Right ventricle myocardium inferior (tissue), 1 donor: ENCODE measurements at regions not wholly inside any gene's neighbourhood (a gene's known extent, or its start where the extent isn't known, plus 50 kb on each side); places are given as distances from the start of the nearest gene placed in this dataset.
A peak's percentile ranks its signal among the peaks of the same experiment; 100 is the strongest.
"Not testable (repeated sequence)": the region's sequence is repeated elsewhere in the genome, so short reads cannot be mapped to it uniquely, and the experiment has no call there.

Experiments
- ATAC-seq: fragments of 200-7000 bp; cut with Tn5 transposase; one replicate; pipeline ENCODE4 v1.9.1; 2020; ENCODE audit warnings: mild to moderate bottlenecking, moderate library complexity
- DNase-seq: peaks from one replicate; pipeline ENCODE4 v3.0.0; 2021; ENCODE audit errors: missing footprints
- intact Hi-C: fragments of 100-400 bp; cut with DNase I; formaldehyde crosslinking; loops from one replicate; pipeline ENCODE4 v1.11.0; 2022
- donor health status: DM: no; HTN: yes; CAD: no; lungs with severe emphysema.

DNA sequence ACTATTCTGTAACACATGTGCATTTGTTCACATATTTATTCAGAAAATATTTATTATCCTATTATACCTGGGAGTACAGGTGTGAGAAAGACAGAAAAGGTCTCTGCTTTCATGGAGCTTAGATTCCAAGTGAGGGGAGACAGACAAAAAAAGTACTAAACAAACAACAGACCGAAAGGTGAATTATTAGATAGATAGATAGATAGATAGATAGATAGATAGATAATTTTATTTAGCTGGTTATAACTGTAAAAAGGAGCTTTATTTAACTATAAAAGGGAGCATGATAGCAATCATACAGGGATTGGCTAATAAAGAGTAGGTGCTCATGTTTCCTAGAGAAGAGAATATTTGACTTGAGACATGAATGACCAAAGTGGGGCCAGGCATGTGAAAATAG is 119.4 kb downstream of the TNFSF18 start:
- DNase-seq, result no peak
- intact Hi-C loops, result loop anchor here (5.0 to 10.0 kb wide), 3 partner anchors 34 to 123 kb away; partner anchors contain the start of gene TNFSF18
- no peak for ATAC-seq

DNA sequence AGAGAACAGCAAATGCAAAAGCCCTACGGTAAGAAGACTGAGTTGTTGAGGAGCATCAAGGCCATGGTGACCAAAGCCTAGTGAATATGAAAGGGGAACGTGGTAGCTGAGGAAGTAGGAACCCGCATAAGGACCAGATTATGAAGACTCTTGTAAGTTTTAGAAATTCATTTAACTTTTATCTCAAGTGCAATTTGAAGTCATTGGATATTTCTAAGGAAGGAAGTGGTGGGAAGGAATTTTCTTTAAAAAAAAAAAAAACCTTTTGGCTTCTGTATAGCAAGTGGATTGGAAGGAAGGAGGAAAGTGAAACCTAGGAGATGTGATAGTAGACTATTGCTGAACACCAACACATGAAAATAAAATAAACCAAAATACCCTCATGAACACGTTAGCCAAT is 119.0 kb downstream of the TNFSF18 start:
- ATAC-seq (no peak), DNase-seq (no peak)
- intact Hi-C loops, result loop anchor here (5.0 to 10.0 kb wide), 3 partner anchors 34 to 123 kb away; partner anchors contain the start of gene TNFSF18

DNA sequence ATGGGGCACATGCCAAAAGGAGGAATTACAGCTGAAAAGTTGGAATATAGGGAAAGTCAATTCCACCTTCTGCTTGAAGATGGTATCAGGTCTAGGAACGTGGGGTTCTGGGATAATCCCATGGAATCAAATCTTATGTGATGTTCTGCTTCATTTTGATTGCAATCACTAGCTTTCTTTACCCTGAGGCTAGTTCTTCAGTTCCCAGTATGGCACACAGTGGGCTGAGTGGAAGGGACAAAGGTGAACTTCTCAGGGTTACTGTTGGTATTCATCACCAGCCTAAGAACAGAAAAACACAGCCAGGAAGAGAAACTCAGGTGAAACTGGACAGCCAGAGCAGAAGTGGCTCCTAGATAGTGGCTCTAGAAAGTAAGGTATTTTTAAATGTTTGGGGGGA is 117.8 kb downstream of the TNFSF18 start:
- ATAC-seq, result no peak
- intact Hi-C loops, result loop anchor here (5.0 to 10.0 kb wide), 3 partner anchors 36 to 122 kb away; partner anchors contain the start of gene TNFSF18

DNA sequence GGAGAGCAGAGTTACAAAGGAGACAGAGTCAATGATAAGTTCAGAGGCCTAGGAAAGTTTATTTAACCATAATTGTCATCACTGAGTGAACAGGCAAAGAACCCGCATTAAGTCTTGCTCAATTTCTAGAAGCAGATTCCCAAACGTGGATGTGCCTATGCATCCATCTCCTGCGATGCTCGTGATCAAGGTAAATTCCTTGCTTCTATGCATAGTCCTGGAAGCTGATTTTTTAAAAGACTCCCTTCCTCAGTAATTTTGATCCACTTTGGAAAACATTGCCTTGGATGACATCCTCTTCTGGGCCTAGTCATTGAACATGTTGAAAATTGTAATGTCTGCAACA is 116.4 kb downstream of the TNFSF18 start:
- intact Hi-C loops, result loop anchor here (5.0 to 10.0 kb wide), 3 partner anchors 37 to 120 kb away; partner anchors contain the start of gene TNFSF18
- DNase-seq (no peak), ATAC-seq (no peak)

More for the DNA sequence above, 117.8 kb downstream of the TNFSF18 start:
- DNase-seq, result no peak

- no peak for DNase-seq
- no peak for ATAC-seq
- intact Hi-C loops, result loop anchor here (10.0 kb wide), 2 partner anchors 110 to 120 kb away; partner anchors contain the start of gene TNFSF18
Measured at GRCh38 chr1:172935062-172935592, 115.6 kb downstream of the TNFSF18 start.

DNA sequence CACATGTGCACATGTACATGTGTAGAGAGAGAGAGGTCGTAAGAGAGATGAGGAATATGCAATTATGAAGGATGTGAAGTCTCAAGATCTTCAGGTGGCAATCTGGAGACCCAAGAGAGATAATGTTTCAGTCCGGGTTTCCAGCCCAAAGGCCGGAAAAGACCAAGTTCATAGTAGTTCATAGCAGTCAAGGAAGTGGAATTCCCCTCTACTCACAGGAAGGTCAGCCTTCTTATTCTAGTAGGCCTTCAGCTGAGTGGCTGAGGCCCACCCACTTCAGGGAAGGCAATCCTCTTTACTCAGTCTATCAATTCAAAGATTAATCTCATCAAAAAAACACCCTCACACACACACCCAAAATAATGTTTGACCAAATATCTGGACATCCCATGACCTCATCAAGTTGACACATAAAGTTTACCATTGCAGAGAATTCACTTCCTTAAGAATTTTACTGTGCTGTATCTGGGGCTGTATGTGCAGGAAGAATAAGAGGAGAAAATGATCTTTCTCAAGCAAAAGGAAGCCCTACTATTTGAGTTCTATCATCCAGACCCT is 114.6 kb downstream of the TNFSF18 start:
- DNase-seq, result no peak
- intact Hi-C loops, result loop anchor here (10.0 kb wide), 2 partner anchors 111 to 119 kb away; partner anchors contain the start of gene TNFSF18

DNA sequence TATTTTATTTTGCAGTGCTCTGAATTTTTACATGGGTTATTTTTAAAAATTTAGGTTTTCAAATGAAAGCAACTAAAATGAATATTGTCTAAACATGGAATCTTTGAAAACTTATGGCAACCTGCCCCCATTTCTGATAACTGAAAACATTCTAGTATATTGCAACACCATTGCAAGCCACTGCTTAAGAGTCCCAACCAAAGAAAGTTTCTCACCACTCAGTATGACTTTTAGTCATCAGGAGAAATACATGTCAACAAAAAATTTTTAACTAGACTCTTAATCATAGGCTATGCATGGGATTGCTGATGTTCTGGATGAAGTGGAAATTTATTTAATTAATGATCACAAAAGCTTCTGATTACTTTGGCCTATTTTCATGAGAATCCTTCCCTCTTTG is 112.1 kb downstream of the TNFSF18 start:
- DNase-seq, result no peak
- no peak for ATAC-seq
- intact Hi-C loops, result loop anchor here (10.0 kb wide), 2 partner anchors 114 to 116 kb away; partner anchors contain the start of gene TNFSF18

More for the DNA sequence above, 114.6 kb downstream of the TNFSF18 start:
- ATAC-seq, result no peak

DNA sequence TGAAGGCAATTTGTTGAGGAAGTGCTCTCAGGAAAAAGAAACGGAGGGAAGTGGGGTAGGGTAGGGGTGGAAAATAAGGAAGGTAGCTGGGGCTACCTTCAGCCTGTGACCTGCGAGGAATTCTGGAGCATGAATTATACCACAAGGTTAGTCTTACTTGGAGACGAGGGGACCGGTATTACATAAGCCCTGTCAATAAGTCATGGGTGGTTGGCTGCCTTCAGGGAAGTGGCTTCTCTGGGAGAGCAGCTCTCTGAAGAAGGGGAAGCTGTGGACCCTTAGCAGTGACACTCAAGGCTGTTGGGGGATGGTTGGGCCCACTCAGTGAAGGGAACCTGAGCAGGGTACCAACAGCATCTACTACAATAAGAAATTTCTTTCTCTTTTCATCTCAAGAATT is 111.3 kb downstream of the TNFSF18 start:
- ATAC-seq (no peak), DNase-seq (no peak)
- intact Hi-C loops, result loop anchor here (10.0 kb wide), 2 partner anchors 115 kb away; partner anchors contain the start of gene TNFSF18

GRCh38 chr1:172940174-172940855 is 110.4 kb downstream of the TNFSF18 start:
- intact Hi-C loops, result no loop called here
- no peak for DNase-seq
- no peak for ATAC-seq

DNA sequence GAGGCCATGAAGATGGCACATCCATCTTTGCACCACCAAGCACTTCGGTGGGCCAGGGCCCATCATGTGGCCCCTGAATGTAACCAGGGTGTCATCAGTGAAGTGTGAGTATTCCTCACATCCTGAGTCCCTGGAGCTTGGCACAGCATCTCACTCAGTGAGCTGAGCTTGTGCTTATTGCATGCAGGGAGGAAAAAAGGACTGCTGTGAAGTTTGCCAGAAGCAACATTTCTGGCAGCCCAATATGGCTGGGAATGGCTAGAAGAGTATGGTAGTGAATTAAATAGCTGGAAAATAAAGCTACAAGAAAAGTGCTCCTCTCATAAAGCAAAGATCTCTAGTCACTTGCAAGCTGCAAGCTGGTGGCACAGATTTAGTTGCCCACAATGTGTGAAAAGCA is 109.3 kb downstream of the TNFSF18 start:
- no peak for ATAC-seq
- intact Hi-C loops, result no loop called here
- no peak for DNase-seq

DNA sequence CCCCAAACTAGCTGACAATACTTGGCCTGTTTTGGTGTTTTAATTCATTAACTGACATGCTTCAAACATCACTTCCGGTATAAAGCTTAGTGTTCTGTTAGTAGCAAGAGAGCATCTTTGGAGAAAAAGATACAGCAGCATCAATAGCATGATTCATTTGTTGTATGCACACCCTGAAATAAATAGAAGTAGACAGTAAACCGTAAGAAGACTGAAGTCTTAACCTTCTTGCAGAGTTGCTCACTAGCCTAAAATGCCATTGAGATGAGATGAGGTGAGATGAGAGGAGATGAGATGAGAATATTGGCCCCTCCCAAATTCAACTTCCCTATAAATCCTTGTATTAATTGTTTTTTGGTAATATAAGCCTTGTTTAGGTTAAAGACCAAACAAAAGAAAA is 108.8 kb downstream of the TNFSF18 start:
- intact Hi-C loops, result no loop called here
- DNase-seq, result no peak
- ATAC-seq, result no peak

DNA sequence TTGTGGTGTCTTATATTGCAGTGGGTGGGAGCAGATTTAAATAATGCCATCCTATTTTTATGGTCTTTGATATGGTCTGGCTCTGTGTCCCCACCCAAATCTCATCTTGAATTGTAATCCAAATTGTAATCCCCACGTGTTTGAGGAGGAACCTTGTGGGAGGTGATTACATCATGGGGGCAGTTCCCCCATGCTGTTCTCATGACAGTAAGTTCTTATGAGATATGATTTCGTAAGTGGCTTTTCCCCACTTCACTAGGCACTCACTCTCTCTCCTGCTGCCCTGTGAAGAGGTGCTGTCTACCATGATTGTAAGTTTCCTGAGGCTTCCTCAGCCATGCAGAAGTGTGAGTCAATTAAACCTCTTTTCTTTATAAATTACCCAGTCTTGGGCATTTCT is 107.6 kb downstream of the TNFSF18 start:
- DNase-seq, intact Hi-C loops, ATAC-seq: not testable (repeated sequence)

DNA sequence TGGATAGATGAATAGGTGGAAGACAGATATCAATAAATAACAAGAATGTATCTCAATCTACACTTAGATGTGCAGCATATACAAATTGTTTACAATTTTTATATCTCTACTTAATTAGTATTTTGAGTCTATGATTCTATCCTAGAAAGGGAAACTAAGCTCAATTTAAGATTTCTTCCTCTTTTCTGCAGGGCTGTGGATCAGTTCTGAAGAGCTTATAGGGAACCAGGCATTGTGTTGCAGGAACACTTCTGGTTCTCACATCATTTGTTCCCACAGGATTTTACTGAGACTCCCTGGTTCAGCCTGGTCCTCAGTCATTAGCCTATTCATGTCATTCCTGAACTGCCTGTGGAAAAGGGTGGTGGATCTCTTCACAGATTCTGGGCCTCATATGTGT is 105.8 kb downstream of the TNFSF18 start:
- DNase-seq (no peak), ATAC-seq (no peak)
- intact Hi-C loops, result no loop called here

GRCh38 chr1:172946814-172947507 is 103.8 kb downstream of the TNFSF18 start:
- ATAC-seq (no peak), DNase-seq (no peak)
- intact Hi-C loops, result no loop called here

DNA sequence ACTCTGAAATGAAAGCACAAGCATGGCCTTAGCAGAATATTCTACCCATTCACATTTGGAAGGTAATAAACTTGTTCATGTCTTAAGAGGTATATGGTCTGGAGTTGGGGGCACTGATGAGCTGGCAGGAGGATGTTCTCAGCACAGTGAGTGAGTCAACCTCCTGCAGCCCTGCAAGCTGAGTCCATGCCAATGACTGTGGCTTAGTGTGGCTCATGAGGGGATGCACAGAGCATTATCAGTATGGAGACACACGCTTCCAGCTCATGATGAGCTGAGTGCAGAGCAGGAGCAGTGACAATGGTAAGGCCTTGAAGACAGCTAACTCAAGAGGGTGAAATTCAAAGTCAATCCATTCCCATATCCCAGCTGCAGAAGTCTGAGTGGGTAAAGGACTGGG is 102.3 kb downstream of the TNFSF18 start:
- intact Hi-C loops, result no loop called here
- ATAC-seq, result no peak
- DNase-seq, result no peak

DNA sequence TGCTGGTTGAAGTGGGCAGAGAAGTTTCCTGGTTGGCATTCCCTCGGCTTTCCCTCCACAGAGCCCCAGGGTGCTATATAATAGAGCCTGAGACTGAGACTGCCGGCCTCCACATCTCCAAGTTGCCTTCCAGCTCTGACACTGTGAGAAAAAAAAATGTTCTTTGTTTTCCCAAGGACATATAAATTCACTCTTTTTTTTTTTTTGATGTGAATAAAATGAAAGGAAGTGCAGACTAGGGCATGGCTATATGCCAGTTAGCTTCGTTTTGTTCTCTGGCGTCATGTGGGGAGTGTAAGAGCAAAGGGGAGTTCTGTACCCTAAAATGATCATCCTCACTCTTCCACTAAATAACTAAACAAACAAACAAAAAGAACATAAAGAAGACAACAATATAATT is 101.6 kb downstream of the TNFSF18 start:
- ATAC-seq (no peak), DNase-seq (no peak)
- intact Hi-C loops, result no loop called here

- DNase-seq (no peak), ATAC-seq (no peak)
- intact Hi-C loops, result no loop called here
Measured at GRCh38 chr1:172950528-172950927, 100.2 kb downstream of the TNFSF18 start.

DNA sequence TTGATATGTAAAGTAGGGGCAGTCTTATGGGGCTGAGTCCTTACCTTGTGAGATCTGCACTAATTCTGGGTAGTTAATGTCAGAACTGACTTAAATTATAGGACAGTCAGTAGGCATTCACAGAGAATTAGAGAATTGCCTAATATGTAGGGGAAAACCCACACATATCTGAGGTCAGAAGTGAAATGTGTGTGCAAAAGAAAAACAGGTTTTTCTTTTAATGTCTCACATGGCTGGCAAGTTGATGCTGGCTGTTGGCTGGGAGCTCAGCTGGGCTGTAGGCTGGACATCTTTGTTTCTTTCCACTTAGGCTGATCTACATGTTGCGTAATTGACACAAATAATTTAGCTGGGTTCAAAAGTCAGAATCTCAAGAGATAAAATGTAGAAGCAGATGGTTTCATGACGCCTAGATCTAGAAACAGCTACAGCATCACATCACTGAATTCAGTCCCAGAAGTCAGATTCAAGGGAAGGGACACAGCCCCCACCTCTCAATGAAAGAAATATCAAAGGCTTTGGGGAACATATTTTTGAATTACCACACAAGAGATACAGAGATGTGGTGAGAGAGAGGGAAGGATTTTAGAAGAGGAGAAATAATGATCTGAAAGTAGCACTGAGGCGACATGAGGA is 98.9 kb downstream of the TNFSF18 start:
- ATAC-seq (peak; percentile 23), DNase-seq (no peak)
- intact Hi-C loops, result no loop called here

DNA sequence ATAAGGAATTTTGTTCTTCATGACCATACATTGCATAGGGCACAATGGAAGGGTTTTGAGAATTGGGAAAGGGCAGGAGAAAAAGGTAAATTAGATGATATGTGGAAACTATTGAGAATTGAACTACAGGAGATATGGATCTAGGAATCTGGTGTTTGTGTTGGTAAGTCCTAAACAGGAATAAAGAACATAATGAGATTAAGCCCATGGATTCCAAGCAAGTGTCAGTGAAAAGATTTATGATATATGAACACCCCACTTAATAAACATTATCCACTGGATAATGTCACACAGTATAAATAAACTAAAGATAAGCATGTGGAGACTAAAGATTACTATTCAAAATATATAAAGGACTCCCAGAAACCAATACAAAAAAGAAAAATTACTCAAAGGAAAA is 98.2 kb downstream of the TNFSF18 start:
- ATAC-seq (no peak), DNase-seq (no peak)
- intact Hi-C loops, result no loop called here
